Smooth muscle cell (in vitro differentiated cells): ENCODE measurements at regions not wholly inside any gene's neighbourhood (a gene's known extent, or its start where the extent isn't known, plus 50 kb on each side); places are given as distances from the start of the nearest gene placed in this dataset.

ENCODE experiments used
- DNase-seq: peaks from one replicate; lab custom pipeline; 2025; ENCODE audit not compliant: unreplicated experiment; lab: John Stamatoyannopoulos, UW
- H2AFZ ChIP-seq: fragments of 200-600 bp; sonication (generic); 2 replicates; pipeline ENCODE4 v1.6.0; 2016; ENCODE audit warnings: antibody characterized with exemption, low read depth, mild to moderate bottlenecking
- H3F3A ChIP-seq: fragments of 200-600 bp; sonication (generic); 2 replicates; pipeline ENCODE4 v1.6.0; 2017; ENCODE audit warnings: antibody characterized with exemption, low read depth
- H3K27ac ChIP-seq: fragments of 200-600 bp; sonication (generic); 2 replicates; pipeline ENCODE4 v1.5.1; 2016; ENCODE audit warnings: low read depth, mild to moderate bottlenecking
- H3K27me3 ChIP-seq: fragments of 200-600 bp; sonication (generic); 2 replicates; pipeline ENCODE4 v1.6.1; 2016; ENCODE audit warnings: low read depth, mild to moderate bottlenecking
- H3K36me3 ChIP-seq: fragments of 200-600 bp; sonication (generic); 2 replicates; pipeline ENCODE4 v1.5.1; 2016; ENCODE audit warnings: low read depth
- H3K4me1 ChIP-seq: fragments of 200-600 bp; sonication (generic); 2 replicates; pipeline ENCODE4 v1.5.1; 2016; ENCODE audit warnings: low read depth
- H3K4me2 ChIP-seq: fragments of 200-600 bp; sonication (generic); 2 replicates; pipeline ENCODE4 v1.6.0; 2016; ENCODE audit warnings: mild to moderate bottlenecking
- H3K4me3 ChIP-seq: fragments of 200-600 bp; sonication (generic); 2 replicates; pipeline ENCODE4 v1.5.1; 2016; ENCODE audit warnings: mild to moderate bottlenecking
- H3K79me2 ChIP-seq: fragments of 200-600 bp; sonication (generic); 2 replicates; pipeline ENCODE4 v1.6.0; 2016; ENCODE audit warnings: low read depth, mild to moderate bottlenecking
- H3K9ac ChIP-seq: fragments of 200-600 bp; sonication (generic); 2 replicates; pipeline ENCODE4 v1.6.0; 2016; ENCODE audit warnings: low read depth
- H3K9me3 ChIP-seq: fragments of 200-600 bp; sonication (generic); replicated peaks from 2 replicates; pipeline ENCODE4 v1.5.1; 2016; ENCODE audit warnings: low read depth
- H4K20me1 ChIP-seq: fragments of 200-600 bp; sonication (generic); 2 replicates; pipeline ENCODE4 v1.6.0; 2016; ENCODE audit warnings: low read depth
- WGBS: methylation state at CpG from one replicate; pipeline ENCODE4 v1.1.7; 2016; ENCODE audit warnings: low lambda C conversion rate; 5-methylcytosine and 5-hydroxymethylcytosine counted together
- TF ChIP-seq, protein P1 (sequence below): fragments of 200-600 bp; sonication (generic); IDR thresholded peaks from 2 replicates; pipeline ENCODE4 v1.5.1; 2017; ENCODE audit warnings: borderline replicate concordance, mild to moderate bottlenecking, antibody characterized with exemption; ENCODE audit not compliant: insufficient read depth, poor library complexity, severe bottlenecking

DNA sequence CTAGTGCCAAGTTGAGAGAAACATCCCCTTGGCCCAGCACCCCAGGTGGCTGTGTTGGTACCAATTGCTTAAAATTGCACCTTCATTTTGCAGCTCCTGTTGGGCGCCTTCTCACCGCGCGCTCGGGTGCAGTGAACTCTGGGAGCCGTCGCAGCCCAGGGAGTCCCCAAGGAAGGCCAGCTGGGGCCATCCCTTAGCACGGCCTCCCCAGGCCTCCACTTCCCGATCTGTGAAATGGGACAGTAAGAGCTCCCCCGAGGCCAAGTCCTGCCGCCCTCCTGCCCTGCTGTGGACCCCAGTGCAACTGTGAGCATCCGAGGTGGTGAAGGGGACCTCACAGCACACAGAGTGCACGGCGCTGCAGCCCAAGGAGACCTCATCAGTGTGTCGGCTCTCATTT lies 1234.1 kb downstream of the BRD1 start:
- H2AFZ ChIP-seq, result no peak overlapping the region
- H3K4me1 ChIP-seq, result no peaks in the 10 kb centered on the region
- no peak overlapping the region for H3K9ac ChIP-seq
- 99% methylated on average over 15 of the region's 15 CpGs for WGBS
- TF ChIP-seq, protein P1, sequence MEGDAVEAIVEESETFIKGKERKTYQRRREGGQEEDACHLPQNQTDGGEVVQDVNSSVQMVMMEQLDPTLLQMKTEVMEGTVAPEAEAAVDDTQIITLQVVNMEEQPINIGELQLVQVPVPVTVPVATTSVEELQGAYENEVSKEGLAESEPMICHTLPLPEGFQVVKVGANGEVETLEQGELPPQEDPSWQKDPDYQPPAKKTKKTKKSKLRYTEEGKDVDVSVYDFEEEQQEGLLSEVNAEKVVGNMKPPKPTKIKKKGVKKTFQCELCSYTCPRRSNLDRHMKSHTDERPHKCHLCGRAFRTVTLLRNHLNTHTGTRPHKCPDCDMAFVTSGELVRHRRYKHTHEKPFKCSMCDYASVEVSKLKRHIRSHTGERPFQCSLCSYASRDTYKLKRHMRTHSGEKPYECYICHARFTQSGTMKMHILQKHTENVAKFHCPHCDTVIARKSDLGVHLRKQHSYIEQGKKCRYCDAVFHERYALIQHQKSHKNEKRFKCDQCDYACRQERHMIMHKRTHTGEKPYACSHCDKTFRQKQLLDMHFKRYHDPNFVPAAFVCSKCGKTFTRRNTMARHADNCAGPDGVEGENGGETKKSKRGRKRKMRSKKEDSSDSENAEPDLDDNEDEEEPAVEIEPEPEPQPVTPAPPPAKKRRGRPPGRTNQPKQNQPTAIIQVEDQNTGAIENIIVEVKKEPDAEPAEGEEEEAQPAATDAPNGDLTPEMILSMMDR, result no peak
- DNase-seq, result no peak
- no peaks in the 10 kb centered on the region for H3F3A ChIP-seq
- H3K9me3 ChIP-seq, result no peaks in the 10 kb centered on the region
- H3K36me3 ChIP-seq, result no peaks in the 10 kb centered on the region
- H3K79me2 ChIP-seq, result no peaks in the 10 kb centered on the region
- H3K27ac ChIP-seq, result no peak overlapping the region
- no peak overlapping the region for H3K4me3 ChIP-seq
- peaks cover 62% of the 10 kb centered on the region for H4K20me1 ChIP-seq
- H3K4me2 ChIP-seq, result no peak overlapping the region
- H3K27me3 ChIP-seq, result no peaks in the 10 kb centered on the region

GRCh38 chr22:48592931-48593330 lies 1234.7 kb downstream of the BRD1 start:
- Histone ChIP-seq H3K9me3 (no peaks in the 10 kb centered on the region), H4K20me1 (peaks cover 69% of the 10 kb centered on the region), H3K27ac (no peak overlapping the region), H3K4me3 (no peak overlapping the region), H3K4me2 (no peak overlapping the region), H2AFZ (no peak overlapping the region), H3K27me3 (no peaks in the 10 kb centered on the region), H3K4me1 (no peaks in the 10 kb centered on the region), H3K79me2 (no peaks in the 10 kb centered on the region), H3F3A (no peaks in the 10 kb centered on the region), H3K9ac (no peak overlapping the region), H3K36me3 (no peaks in the 10 kb centered on the region)
- no peak for DNase-seq
- TF ChIP-seq, protein P1, result no peak
- 94% methylated on average over 17 of the region's 17 CpGs for WGBS

- no peaks in the 10 kb centered on the region for H3F3A ChIP-seq
- no peak for DNase-seq
- H3K4me2 ChIP-seq, result no peak overlapping the region
- H3K9ac ChIP-seq, result no peak overlapping the region
- no peaks in the 10 kb centered on the region for H3K9me3 ChIP-seq
- no peaks in the 10 kb centered on the region for H3K27me3 ChIP-seq
- H3K4me1 ChIP-seq, result no peaks in the 10 kb centered on the region
- TF ChIP-seq, protein P1, result no peak
- no peak overlapping the region for H3K27ac ChIP-seq
- H3K36me3 ChIP-seq, result no peaks in the 10 kb centered on the region
- no peak overlapping the region for H3K4me3 ChIP-seq
- H2AFZ ChIP-seq, result no peak overlapping the region
- 84% methylated on average over 12 of the region's 12 CpGs for WGBS
- H4K20me1 ChIP-seq, result peaks cover 73% of the 10 kb centered on the region
- no peaks in the 10 kb centered on the region for H3K79me2 ChIP-seq
These were observed 1235.2 kb downstream of the BRD1 start for GRCh38 chr22:48592488-48592887.

GRCh38 chr22:48592066-48592345 lies 1235.7 kb downstream of the BRD1 start:
- TF ChIP-seq, protein P1, result no peak
- Histone ChIP-seq H3K79me2 (no peaks in the 10 kb centered on the region), H3K4me2 (no peak overlapping the region), H3F3A (no peaks in the 10 kb centered on the region), H3K4me1 (no peaks in the 10 kb centered on the region), H4K20me1 (peaks cover 78% of the 10 kb centered on the region), H3K9me3 (no peaks in the 10 kb centered on the region), H3K27me3 (no peaks in the 10 kb centered on the region), H2AFZ (no peak overlapping the region), H3K27ac (no peak overlapping the region), H3K36me3 (no peaks in the 10 kb centered on the region), H3K4me3 (no peak overlapping the region), H3K9ac (no peak overlapping the region)
- no peak for DNase-seq
- WGBS, result 97% methylated on average over 3 of the region's 3 CpGs
